KOPT-K1 (cell line): ENCODE measurements at regions not wholly inside any gene's neighbourhood (a gene's known extent, or its start where the extent isn't known, plus 50 kb on each side); places are given as distances from the start of the nearest gene placed in this dataset.

Source experiments
- H3K27ac ChIP-seq: fragments of 200-600 bp; sonication (generic); 2 replicates; pipeline ENCODE4 v1.5.1; 2016; ENCODE audit warnings: antibody characterized with exemption, mild to moderate bottlenecking, low read depth, low read length; ENCODE audit not compliant: poor library complexity, severe bottlenecking
- H3K36me3 ChIP-seq: fragments of 200-600 bp; sonication (generic); 2 replicates; pipeline ENCODE4 v1.5.1; 2017; ENCODE audit warnings: antibody characterized with exemption, mild to moderate bottlenecking, low read length, moderate library complexity; ENCODE audit not compliant: insufficient read depth
- H3K9me3 ChIP-seq: fragments of 200-600 bp; sonication (generic); 2 replicates; pipeline ENCODE4 v1.5.1; 2017; ENCODE audit warnings: antibody characterized with exemption, low read length, mild to moderate bottlenecking; ENCODE audit not compliant: insufficient read depth, poor library complexity, severe bottlenecking

- Histone ChIP-seq H3K36me3 (no peaks in the 10 kb centered on the region), H3K27ac (no peak overlapping the region), H3K9me3 (peaks cover 94% of the 10 kb centered on the region)
These were observed 800.1 kb downstream of the CDY2B start for GRCh38 chrY:17079887-17080286.

GRCh38 chrY:17067307-17067706, 812.7 kb downstream of the CDY2B start:
- Histone ChIP-seq H3K9me3 (peaks cover 17% of the 10 kb centered on the region), H3K36me3 (no peaks in the 10 kb centered on the region), H3K27ac (no peak overlapping the region)

- H3K9me3 ChIP-seq: no peaks in the 10 kb centered on the region
- no peaks in the 10 kb centered on the region for H3K36me3 ChIP-seq
- H3K27ac ChIP-seq: no peak overlapping the region
These were observed 827.0 kb downstream of the CDY2B start for GRCh38 chrY:17053041-17053440.

- H3K27ac ChIP-seq: no peak overlapping the region
- H3K9me3 ChIP-seq: peaks cover 23% of the 10 kb centered on the region
- H3K36me3 ChIP-seq: no peaks in the 10 kb centered on the region
These were observed 829.6 kb downstream of the CDY2B start for GRCh38 chrY:17050374-17050773.

GRCh38 chrY:17045124-17045523, 834.9 kb downstream of the CDY2B start:
- Histone ChIP-seq H3K36me3 (no peaks in the 10 kb centered on the region), H3K27ac (no peak overlapping the region), H3K9me3 (peaks cover 35% of the 10 kb centered on the region)

GRCh38 chrY:17044723-17045122, 835.3 kb downstream of the CDY2B start:
- Histone ChIP-seq H3K36me3 (no peaks in the 10 kb centered on the region), H3K27ac (no peak overlapping the region), H3K9me3 (peaks cover 35% of the 10 kb centered on the region)

GRCh38 chrY:17044272-17044671, 835.7 kb downstream of the CDY2B start:
- Histone ChIP-seq H3K9me3 (peaks cover 35% of the 10 kb centered on the region), H3K27ac (no peak overlapping the region), H3K36me3 (no peaks in the 10 kb centered on the region)

GRCh38 chrY:17038439-17038838, 841.6 kb downstream of the CDY2B start:
- no peak overlapping the region for H3K27ac ChIP-seq
- no peaks in the 10 kb centered on the region for H3K36me3 ChIP-seq
- no peaks in the 10 kb centered on the region for H3K9me3 ChIP-seq

- Histone ChIP-seq H3K36me3 (no peaks in the 10 kb centered on the region), H3K27ac (no peak overlapping the region), H3K9me3 (no peaks in the 10 kb centered on the region)
These were observed 861.9 kb downstream of the CDY2B start for GRCh38 chrY:17018126-17018525.

GRCh38 chrY:16993551-16993950, 886.5 kb downstream of the CDY2B start:
- Histone ChIP-seq H3K9me3 (no peaks in the 10 kb centered on the region), H3K27ac (no peak overlapping the region), H3K36me3 (no peaks in the 10 kb centered on the region)

- H3K36me3 ChIP-seq: no peaks in the 10 kb centered on the region
- H3K9me3 ChIP-seq: no peaks in the 10 kb centered on the region
- no peak overlapping the region for H3K27ac ChIP-seq
These were observed 898.2 kb downstream of the CDY2B start for GRCh38 chrY:16981776-16982175.

GRCh38 chrY:16959071-16959470, 920.9 kb downstream of the CDY2B start:
- peaks cover 6% of the 10 kb centered on the region for H3K9me3 ChIP-seq

GRCh38 chrY:16947221-16947620, 932.8 kb downstream of the CDY2B start:
- no peaks in the 10 kb centered on the region for H3K36me3 ChIP-seq
- H3K9me3 ChIP-seq: no peaks in the 10 kb centered on the region

More at GRCh38 chrY:16959071-16959470, 920.9 kb downstream of the CDY2B start:
- no peak overlapping the region for H3K27ac ChIP-seq
- no peaks in the 10 kb centered on the region for H3K36me3 ChIP-seq

More at GRCh38 chrY:16947221-16947620, 932.8 kb downstream of the CDY2B start:
- H3K27ac ChIP-seq: no peak overlapping the region
